Neuronal stem cell (in vitro differentiated cells): ENCODE measurements at regions not wholly inside any gene's neighbourhood (a gene's known extent, or its start where the extent isn't known, plus 50 kb on each side); places are given as distances from the start of the nearest gene placed in this dataset.
"Not testable (repeated sequence)": the region's sequence is repeated elsewhere in the genome, so short reads cannot be mapped to it uniquely, and the experiment has no call there.

Source experiments
- DNase-seq: peaks from one replicate; pipeline ENCODE4 v3.0.0-alpha.2; 2013; ENCODE audit warnings: low spot score
- H2AFZ ChIP-seq: one replicate; pipeline ENCODE4 v1.6.1; 2013; ENCODE audit warnings: mild to moderate bottlenecking, low read length, inconsistent platforms
- H2AK5ac ChIP-seq: 2 replicates; pipeline ENCODE4 v1.6.1; 2013; ENCODE audit warnings: low read depth, mild to moderate bottlenecking, inconsistent platforms, low read length, moderate library complexity, mixed read lengths
- H2BK120ac ChIP-seq: 2 replicates; pipeline ENCODE4 v1.6.1; 2013; ENCODE audit warnings: low read depth, mild to moderate bottlenecking, inconsistent platforms, low read length, moderate library complexity, mixed read lengths
- H2BK12ac ChIP-seq: one replicate; pipeline ENCODE4 v1.6.1; 2013; ENCODE audit warnings: low read length, inconsistent platforms
- H2BK15ac ChIP-seq: 2 replicates; pipeline ENCODE4 v1.6.1; 2013; ENCODE audit warnings: mild to moderate bottlenecking, low read length, inconsistent platforms, mixed read lengths
- H2BK5ac ChIP-seq: one replicate; pipeline ENCODE4 v1.6.1; 2013; ENCODE audit warnings: inconsistent platforms, mild to moderate bottlenecking, low read length, moderate library complexity
- H3K14ac ChIP-seq: one replicate; pipeline ENCODE4 v1.6.1; 2013; ENCODE audit warnings: low read length, inconsistent platforms
- H3K18ac ChIP-seq: 2 replicates; pipeline ENCODE4 v1.6.1; 2013; ENCODE audit warnings: low read length, inconsistent platforms
- H3K23ac ChIP-seq: 2 replicates; pipeline ENCODE4 v1.6.1; 2013; ENCODE audit warnings: low read depth, mild to moderate bottlenecking, mixed read lengths, low read length, inconsistent platforms; ENCODE audit not compliant: poor library complexity
- H3K27ac ChIP-seq: replicated peaks from 3 replicates; pipeline ENCODE4 v1.5.1; 2013; ENCODE audit warnings: low read length, inconsistent platforms
- H3K27me3 ChIP-seq, 3 experiments: 2 replicates each; pipeline ENCODE4 v1.6.1; 2013; ENCODE audit warnings: low read length in 3 of 3, mild to moderate bottlenecking in 2 of 3, inconsistent platforms in 1 of 3, low read depth in 1 of 3, mixed read lengths in 1 of 3, moderate library complexity in 1 of 3; ENCODE audit not compliant: control insufficient read depth in 3 of 3, insufficient read depth in 3 of 3
- H3K36me3 ChIP-seq, 2 donors: replicated peaks in 1 of 2; 2 replicates each; pipeline ENCODE4 v1.6.1; 2013; ENCODE audit warnings: low read length in 2 of 2; ENCODE audit not compliant: control insufficient read depth in 2 of 2, insufficient read depth in 2 of 2
- H3K4ac ChIP-seq: 2 replicates; pipeline ENCODE4 v1.6.1; 2013; ENCODE audit warnings: inconsistent platforms, mild to moderate bottlenecking, low read length, moderate library complexity
- H3K4me1 ChIP-seq, 2 donors: 1 replicate in 1 of 2; 2 replicates in 1 of 2; pipeline ENCODE4 v1.6.1; 2013; ENCODE audit warnings: low read length in 2 of 2, low read depth in 1 of 2; ENCODE audit not compliant: control insufficient read depth in 2 of 2, insufficient read depth in 1 of 2
- H3K4me2 ChIP-seq: one replicate; pipeline ENCODE4 v1.6.1; 2013; ENCODE audit warnings: mild to moderate bottlenecking, low read length, inconsistent platforms; ENCODE audit not compliant: insufficient read depth, poor library complexity, severe bottlenecking
- H3K4me3 ChIP-seq, 2 donors: 2 replicates each; pipeline ENCODE4 v1.5.1; 2013; ENCODE audit warnings: low read length in 2 of 2, mild to moderate bottlenecking in 2 of 2, inconsistent platforms in 1 of 2, moderate library complexity in 1 of 2
- H3K79me1 ChIP-seq: one replicate; pipeline ENCODE4 v1.6.1; 2013; ENCODE audit warnings: low read depth, mild to moderate bottlenecking, inconsistent platforms, low read length, moderate library complexity
- H3K9ac ChIP-seq: one replicate; pipeline ENCODE4 v1.6.1; 2013; ENCODE audit warnings: mild to moderate bottlenecking, low read depth, low read length, inconsistent platforms; ENCODE audit not compliant: poor library complexity
- H3K9me3 ChIP-seq, 2 donors: replicated peaks in 1 of 2; 2 replicates each; pipeline versions ENCODE3 to v1.6.1; 2013; ENCODE audit warnings: low read length in 2 of 2, mild to moderate bottlenecking in 2 of 2, inconsistent platforms in 1 of 2, low read depth in 1 of 2, mixed read lengths in 1 of 2, moderate library complexity in 1 of 2; ENCODE audit not compliant: control insufficient read depth in 2 of 2, insufficient read depth in 1 of 2
- H4K8ac ChIP-seq: one replicate; pipeline ENCODE4 v1.6.1; 2013; ENCODE audit warnings: low read depth, mild to moderate bottlenecking, inconsistent platforms, low read length, moderate library complexity
- H4K91ac ChIP-seq: one replicate; pipeline ENCODE4 v1.6.1; 2013; ENCODE audit warnings: low read length, low read depth, mild to moderate bottlenecking, inconsistent platforms; ENCODE audit not compliant: poor library complexity
- WGBS, 2 donors: extraction: QIAGEN DNeasy Blood & Tissue Kit; methylation state at CpG; one replicate each; pipeline ENCODE4 v1.1.7; 2013; ENCODE audit warnings: missing lambda C conversion rate in 2 of 2, mixed read lengths in 1 of 2; ENCODE audit not compliant: insufficient read length in 2 of 2, insufficient replicate concordance in 1 of 2; ENCODE audit errors: extremely low coverage in 2 of 2; 5-methylcytosine and 5-hydroxymethylcytosine counted together

DNA sequence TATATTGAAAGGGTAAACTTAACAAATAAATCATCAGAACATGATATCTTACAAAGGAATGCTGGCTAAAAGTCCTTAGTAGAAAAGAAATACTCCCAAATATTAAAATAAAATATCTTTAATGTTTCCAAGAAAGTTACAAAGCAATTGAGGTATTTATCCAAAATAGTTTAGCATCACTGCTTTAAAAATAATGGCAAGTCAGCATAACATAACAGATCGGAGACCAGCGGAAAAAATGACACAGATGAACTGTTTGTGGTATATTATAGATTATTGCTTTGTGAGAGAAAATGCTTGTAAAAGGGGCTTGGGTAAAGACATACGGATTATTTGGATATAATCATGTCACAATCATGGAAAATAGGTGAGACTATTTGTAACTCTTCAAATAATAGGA, 168.5 kb upstream of the TEX13C start:
- Histone ChIP-seq H3K27ac (no peak overlapping the region), H3K4ac (no peak overlapping the region), H2BK120ac (no peak overlapping the region), H3K4me3 (no peak overlapping the region), H4K91ac (no peak overlapping the region), H3K9ac (no peak overlapping the region), H3K18ac (no peak overlapping the region), H3K4me2 (no peak overlapping the region), H2BK5ac (no peak overlapping the region), H3K9me3 (no peaks in the 10 kb centered on the region), H3K36me3 (no peaks in the 10 kb centered on the region), H3K23ac (no peak overlapping the region), H3K27me3 (no peaks in the 10 kb centered on the region), H3K14ac (no peak overlapping the region), H3K79me1 (no peaks in the 10 kb centered on the region), H2BK12ac (no peak overlapping the region), H3K4me1 (no peaks in the 10 kb centered on the region), H2BK15ac (no peak overlapping the region), H2AFZ (no peak overlapping the region), H4K8ac (no peak overlapping the region), H2AK5ac (no peak overlapping the region)
- DNase-seq: no peak
- WGBS, 2 donors: no CpG with 5 or more reads among the region's 3 CpGs

DNA sequence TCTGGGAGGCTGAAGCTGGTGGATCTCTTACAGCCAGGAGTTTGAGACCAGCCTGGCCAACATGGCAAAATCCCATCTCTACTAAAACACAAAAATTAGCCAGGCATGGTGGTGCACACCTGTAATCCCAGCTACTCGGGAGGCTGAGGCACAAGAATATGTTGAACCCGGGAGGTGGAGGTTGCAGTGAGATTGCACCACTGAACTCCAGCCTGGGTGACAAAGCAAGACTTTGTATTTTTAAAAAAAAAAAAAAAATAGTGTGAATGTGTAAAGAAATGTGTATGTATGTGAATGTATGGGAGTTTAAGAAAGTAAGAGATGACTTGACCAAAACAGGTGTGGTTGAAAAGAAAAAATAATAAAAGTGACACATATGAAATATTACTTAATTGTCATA, 167.7 kb upstream of the TEX13C start:
- Histone ChIP-seq H2BK120ac (no peak overlapping the region), H3K9ac (no peak overlapping the region), H3K36me3 (no peaks in the 10 kb centered on the region), H3K27me3 (no peaks in the 10 kb centered on the region), H4K91ac (no peak overlapping the region), H3K4me1 (no peaks in the 10 kb centered on the region), H3K4ac (no peak overlapping the region), H2AK5ac (no peak overlapping the region), H2AFZ (no peak overlapping the region), H3K23ac (no peak overlapping the region), H2BK12ac (no peak overlapping the region), H4K8ac (no peak overlapping the region), H3K4me2 (no peak overlapping the region), H3K9me3 (no peaks in the 10 kb centered on the region), H3K79me1 (no peaks in the 10 kb centered on the region), H3K18ac (no peak overlapping the region), H3K14ac (no peak overlapping the region), H3K4me3 (no peak overlapping the region), H2BK5ac (no peak overlapping the region), H2BK15ac (no peak overlapping the region), H3K27ac (no peak overlapping the region)
- no CpG with 5 or more reads among the region's 2 CpGs for WGBS, 2 donors
- no peak for DNase-seq

- Histone ChIP-seq H2BK15ac (no peak overlapping the region), H3K4me3 (no peak overlapping the region), H3K27me3 (no peaks in the 10 kb centered on the region), H3K79me1 (no peaks in the 10 kb centered on the region), H2BK5ac (no peak overlapping the region), H4K91ac (no peak overlapping the region), H3K14ac (no peak overlapping the region), H3K18ac (no peak overlapping the region), H3K4ac (no peak overlapping the region), H3K4me1 (no peaks in the 10 kb centered on the region), H2AFZ (no peak overlapping the region), H2AK5ac (no peak overlapping the region), H3K23ac (no peak overlapping the region), H3K27ac (no peak overlapping the region), H3K9me3 (no peaks in the 10 kb centered on the region), H3K4me2 (no peak overlapping the region), H2BK120ac (no peak overlapping the region), H4K8ac (no peak overlapping the region), H2BK12ac (no peak overlapping the region), H3K36me3 (no peaks in the 10 kb centered on the region), H3K9ac (no peak overlapping the region)
- no CpG with 5 or more reads among the region's 2 CpGs for WGBS, 2 donors
- DNase-seq: no peak
These were observed 166.1 kb upstream of the TEX13C start for GRCh38 chrX:125153621-125154020.

GRCh38 chrX:125154288-125155257, 165.1 kb upstream of the TEX13C start:
- H3K4me2 ChIP-seq, H2BK5ac ChIP-seq, H3K27ac ChIP-seq, H3K36me3 ChIP-seq, H2BK120ac ChIP-seq, DNase-seq, H3K18ac ChIP-seq, H2BK12ac ChIP-seq, H3K9me3 ChIP-seq, H4K8ac ChIP-seq, H3K4me1 ChIP-seq, H4K91ac ChIP-seq, H2BK15ac ChIP-seq, H3K4me3 ChIP-seq, H3K23ac ChIP-seq, H3K9ac ChIP-seq, H2AK5ac ChIP-seq, H2AFZ ChIP-seq, H3K14ac ChIP-seq, H3K27me3 ChIP-seq, H3K79me1 ChIP-seq, H3K4ac ChIP-seq: not testable (repeated sequence)
- WGBS, 2 donors: no CpG with 5 or more reads among the region's 32 CpGs
